ACC112 (cell line): ENCODE measurements at regions not wholly inside any gene's neighbourhood (a gene's known extent, or its start where the extent isn't known, plus 50 kb on each side); places are given as distances from the start of the nearest gene placed in this dataset.

Experiments
- H2AFZ ChIP-seq: fragments of 200-600 bp; sonication (generic); one replicate; pipeline ENCODE4 v1.6.0; 2017; ENCODE audit warnings: antibody characterized with exemption, low read length; ENCODE audit not compliant: unreplicated experiment
- H3K27ac ChIP-seq: fragments of 200-600 bp; sonication (generic); 2 replicates; pipeline ENCODE4 v1.5.1; 2014; ENCODE audit warnings: low read depth, mild to moderate bottlenecking, antibody characterized with exemption, low read length, moderate library complexity
- H3K27me3 ChIP-seq: fragments of 200-600 bp; sonication (generic); 2 replicates; pipeline ENCODE4 v1.6.1; 2014; ENCODE audit warnings: mild to moderate bottlenecking, antibody characterized with exemption, low read length, moderate library complexity, mixed read lengths; ENCODE audit not compliant: insufficient read depth
- H3K36me3 ChIP-seq: fragments of 200-600 bp; sonication (generic); 2 replicates; pipeline ENCODE4 v1.6.1; 2016; ENCODE audit warnings: mild to moderate bottlenecking, antibody characterized with exemption, low read length, moderate library complexity, mixed read lengths; ENCODE audit not compliant: insufficient read depth
- H3K4me1 ChIP-seq: fragments of 200-600 bp; sonication (generic); one replicate; pipeline ENCODE4 v1.6.1; 2016; ENCODE audit warnings: low read length, mixed read lengths; ENCODE audit not compliant: insufficient read depth, unreplicated experiment, control insufficient read depth
- H3K4me3 ChIP-seq: fragments of 200-600 bp; sonication (generic); 2 replicates; pipeline ENCODE4 v1.5.1; 2014; ENCODE audit warnings: mild to moderate bottlenecking, low read depth, low read length
- H3K79me2 ChIP-seq: fragments of 200-600 bp; sonication (generic); one replicate; pipeline ENCODE4 v1.6.0; 2016; ENCODE audit warnings: low read length; ENCODE audit not compliant: control insufficient read depth, unreplicated experiment, insufficient read depth

DNA sequence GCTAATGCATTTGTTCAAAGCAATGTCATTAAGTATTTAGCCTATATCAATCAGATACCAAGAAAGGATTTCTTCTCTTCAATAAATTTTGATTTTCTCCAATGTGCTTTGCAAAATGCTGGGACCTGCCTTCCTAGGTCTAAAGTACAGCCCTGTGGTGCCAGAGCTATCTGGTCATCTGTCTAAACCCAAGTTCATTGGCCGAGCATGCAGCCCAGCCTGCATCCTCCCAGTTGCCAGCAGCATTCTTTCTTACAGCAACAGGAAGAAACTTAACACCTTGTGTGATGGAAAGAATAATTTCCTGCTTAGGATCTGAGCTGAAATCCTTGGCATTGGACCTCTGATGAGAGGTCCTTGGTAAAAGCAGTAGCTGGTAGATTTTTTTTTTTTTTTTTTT, 310.0 kb downstream of the RBM26 start:
- Histone ChIP-seq H3K27ac (no peak overlapping the region), H3K79me2 (no peaks in the 10 kb centered on the region), H3K4me3 (no peak overlapping the region), H3K4me1 (no peaks in the 10 kb centered on the region), H2AFZ (no peak overlapping the region), H3K36me3 (no peaks in the 10 kb centered on the region), H3K27me3 (no peaks in the 10 kb centered on the region)

DNA sequence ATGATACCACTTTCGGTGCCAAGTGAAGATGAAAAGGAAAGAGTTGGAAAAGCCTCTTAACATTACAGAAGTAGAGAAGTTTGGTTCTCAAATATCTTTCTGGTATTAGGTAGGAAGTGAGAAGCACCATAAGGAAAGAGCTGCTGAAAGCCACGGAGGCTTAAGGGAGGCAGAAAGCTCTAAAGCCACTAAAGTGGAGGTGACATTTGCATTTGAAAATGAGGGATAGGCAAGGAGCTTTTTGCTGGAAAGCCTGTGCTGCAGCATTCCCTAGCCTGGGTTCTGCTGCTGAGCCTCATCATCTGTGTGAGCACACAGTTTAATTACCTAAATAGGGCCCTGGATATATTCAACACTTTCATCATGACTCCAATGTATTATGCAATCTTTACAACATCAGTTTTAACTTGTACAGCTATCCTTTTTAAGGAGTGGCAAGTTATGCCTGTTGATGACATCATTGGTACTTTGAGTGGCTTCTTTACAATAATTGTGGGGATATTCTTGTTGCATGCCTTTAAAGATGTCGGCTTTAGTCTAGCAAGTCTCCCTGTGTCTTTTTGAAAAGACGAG, 315.4 kb downstream of the RBM26 start:
- H3K27me3 ChIP-seq, result no peaks in the 10 kb centered on the region
- H3K4me1 ChIP-seq, result no peaks in the 10 kb centered on the region
- H3K4me3 ChIP-seq, result no peak overlapping the region
- H3K79me2 ChIP-seq, result no peaks in the 10 kb centered on the region
- H3K36me3 ChIP-seq, result no peaks in the 10 kb centered on the region
- H2AFZ ChIP-seq, result no peak overlapping the region
- no peak overlapping the region for H3K27ac ChIP-seq

DNA sequence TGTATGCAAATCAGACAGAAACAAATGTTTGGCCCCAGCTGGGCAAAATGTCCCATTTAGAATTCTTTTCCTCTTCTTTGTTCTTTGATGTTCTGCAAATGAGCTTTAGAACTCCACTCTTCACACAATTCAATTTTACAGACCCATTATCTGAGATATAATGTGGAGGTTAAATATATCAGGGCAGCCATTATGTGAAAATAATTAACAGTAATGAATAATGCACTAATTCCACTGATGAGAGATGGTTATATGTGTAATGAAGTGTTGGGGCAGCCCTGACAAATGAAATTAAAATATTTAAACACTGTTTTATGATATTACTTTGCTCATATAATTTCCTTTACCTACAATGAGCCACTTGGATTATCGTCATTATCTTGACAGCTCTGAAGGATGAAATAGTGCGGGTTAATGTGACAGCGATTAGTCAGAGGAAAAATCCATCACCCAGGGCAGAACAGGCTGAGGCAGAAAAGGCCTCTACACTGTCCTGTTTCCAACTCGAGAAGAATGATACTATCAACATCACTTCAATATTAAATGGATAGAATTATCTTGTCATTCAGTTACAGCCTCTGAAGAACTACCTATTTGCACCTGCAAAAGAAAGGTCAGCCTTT, 321.1 kb downstream of the RBM26 start:
- no peaks in the 10 kb centered on the region for H3K4me1 ChIP-seq
- no peak overlapping the region for H2AFZ ChIP-seq

DNA sequence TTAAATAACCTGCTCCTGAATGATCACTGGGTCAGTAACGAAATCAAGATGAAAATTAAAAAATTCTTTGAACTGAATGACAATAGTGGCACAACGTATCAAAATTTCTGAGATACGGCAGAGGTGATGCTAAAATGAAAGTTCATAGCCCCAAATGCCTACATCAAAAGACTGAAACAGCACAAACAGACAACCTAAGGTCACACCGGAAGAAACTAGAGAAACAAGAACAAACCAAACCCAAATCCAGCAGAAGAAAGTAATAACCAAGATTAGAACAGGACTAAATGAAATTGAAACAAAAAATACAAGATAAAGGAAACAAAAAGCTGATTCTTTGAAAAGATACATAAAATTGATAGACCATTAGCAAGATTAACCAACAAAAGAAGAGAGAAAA, 324.1 kb downstream of the RBM26 start:
- Histone ChIP-seq H3K27me3 (no peaks in the 10 kb centered on the region), H3K4me3 (no peak overlapping the region), H3K27ac (no peak overlapping the region), H3K36me3 (no peaks in the 10 kb centered on the region), H2AFZ (no peak overlapping the region), H3K79me2 (no peaks in the 10 kb centered on the region), H3K4me1 (no peaks in the 10 kb centered on the region)

More for the DNA sequence above, 321.1 kb downstream of the RBM26 start:
- Histone ChIP-seq H3K36me3 (no peaks in the 10 kb centered on the region), H3K27ac (no peak overlapping the region), H3K27me3 (no peaks in the 10 kb centered on the region), H3K79me2 (no peaks in the 10 kb centered on the region), H3K4me3 (no peak overlapping the region)

DNA sequence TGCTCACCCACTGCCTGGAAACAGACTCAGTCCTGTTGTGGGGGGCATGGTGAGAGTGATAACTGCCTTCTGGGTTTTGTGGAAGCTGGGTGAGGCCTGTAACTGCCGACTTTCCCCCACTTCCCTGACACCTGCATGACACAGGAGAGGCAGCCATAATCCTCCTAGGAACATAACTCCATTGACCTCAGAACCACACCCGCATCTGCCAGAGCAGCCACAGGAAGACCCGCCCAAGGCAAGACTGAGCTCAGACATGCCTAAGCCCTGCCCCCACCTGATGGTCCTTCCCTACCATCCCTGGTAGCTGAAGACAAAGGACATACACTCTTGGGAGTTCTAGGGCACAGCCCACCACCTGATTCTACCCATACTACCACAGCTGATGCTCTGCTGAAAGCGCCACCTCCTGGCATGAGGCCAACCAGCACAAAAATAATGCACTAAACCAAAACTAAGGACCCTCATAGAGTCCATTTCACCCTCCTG, 326.7 kb downstream of the RBM26 start:
- Histone ChIP-seq H3K27ac (no peak overlapping the region), H2AFZ (no peak overlapping the region), H3K79me2 (no peaks in the 10 kb centered on the region), H3K4me3 (no peak overlapping the region), H3K27me3 (no peaks in the 10 kb centered on the region), H3K36me3 (no peaks in the 10 kb centered on the region), H3K4me1 (no peaks in the 10 kb centered on the region)

DNA sequence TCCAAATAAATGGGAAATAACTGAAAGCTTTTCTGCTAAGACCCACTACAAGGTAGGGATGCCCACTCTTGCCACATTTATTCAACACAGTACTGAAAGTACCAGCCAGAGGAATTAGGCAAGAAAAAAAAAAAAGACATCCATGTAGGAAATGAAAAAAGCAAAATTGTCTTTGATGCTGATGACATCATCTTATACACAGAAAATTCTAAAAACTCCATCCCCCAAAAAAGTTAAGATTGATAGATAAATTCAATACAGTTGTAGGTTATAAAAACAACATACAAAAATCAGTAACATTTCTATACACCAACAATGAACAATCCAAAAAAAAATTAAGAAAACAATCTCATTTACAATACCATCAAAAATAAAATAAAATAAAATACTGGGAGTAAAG, 330.4 kb downstream of the RBM26 start:
- H3K36me3 ChIP-seq, result no peaks in the 10 kb centered on the region
- no peaks in the 10 kb centered on the region for H3K4me1 ChIP-seq
- H3K27me3 ChIP-seq, result no peaks in the 10 kb centered on the region
- H2AFZ ChIP-seq, result no peak overlapping the region
- H3K27ac ChIP-seq, result no peak overlapping the region
- H3K4me3 ChIP-seq, result no peak overlapping the region
- no peaks in the 10 kb centered on the region for H3K79me2 ChIP-seq

DNA sequence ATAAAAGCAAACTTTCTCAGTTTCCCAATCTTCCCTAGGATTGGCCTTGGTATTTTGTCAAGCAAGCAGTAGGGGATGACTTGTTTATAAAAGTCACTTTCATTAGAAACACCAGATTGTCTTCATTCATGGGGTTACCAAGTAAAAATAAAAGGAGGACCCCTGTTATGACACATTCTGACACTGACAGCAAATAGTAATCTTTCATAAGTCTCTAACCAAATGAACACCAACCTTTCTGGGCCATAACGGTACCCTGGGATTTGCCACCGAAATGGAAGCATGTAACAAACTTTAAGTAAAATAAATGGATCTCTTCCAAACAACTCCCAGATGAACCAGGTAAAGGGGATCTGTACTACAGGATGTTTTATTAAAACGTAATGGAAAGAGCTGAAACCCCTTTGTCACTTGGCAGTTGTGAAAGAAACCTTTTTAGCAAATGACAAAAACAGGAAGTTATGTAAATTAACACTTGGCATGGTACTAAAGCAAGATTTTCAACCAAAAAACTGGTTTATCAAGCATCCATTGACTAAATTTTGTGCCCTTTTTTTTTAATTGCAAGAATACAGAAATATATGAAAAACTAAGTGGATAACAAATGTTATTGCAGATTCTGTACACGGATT, 335.6 kb downstream of the RBM26 start:
- no peak overlapping the region for H3K27ac ChIP-seq
- H3K79me2 ChIP-seq, result no peaks in the 10 kb centered on the region
- no peaks in the 10 kb centered on the region for H3K4me1 ChIP-seq
- no peaks in the 10 kb centered on the region for H3K36me3 ChIP-seq
- H3K27me3 ChIP-seq, result no peaks in the 10 kb centered on the region
- no peak overlapping the region for H3K4me3 ChIP-seq
- no peak overlapping the region for H2AFZ ChIP-seq

DNA sequence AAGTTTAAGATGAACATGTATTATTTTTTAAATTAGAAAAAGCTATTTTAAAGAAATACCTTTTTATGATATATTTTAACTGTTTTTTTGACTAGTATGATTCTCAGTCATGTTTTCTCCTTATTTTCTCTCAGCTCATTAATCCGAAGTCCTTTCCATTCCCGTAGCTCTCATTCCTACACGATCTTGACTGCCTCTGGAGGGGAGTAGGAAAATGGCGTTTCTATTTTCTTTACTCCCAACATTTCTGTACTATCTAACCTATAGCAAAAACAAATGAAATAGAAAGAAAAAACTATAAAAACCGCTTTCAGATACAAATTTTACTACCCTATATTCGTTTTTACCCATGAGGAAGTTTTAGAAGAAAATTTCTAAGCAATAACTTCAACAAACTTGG, 343.8 kb downstream of the RBM26 start:
- no peak overlapping the region for H2AFZ ChIP-seq
- no peaks in the 10 kb centered on the region for H3K36me3 ChIP-seq
- no peaks in the 10 kb centered on the region for H3K4me1 ChIP-seq
- no peaks in the 10 kb centered on the region for H3K27me3 ChIP-seq
- no peaks in the 10 kb centered on the region for H3K79me2 ChIP-seq
- H3K27ac ChIP-seq, result no peak overlapping the region
- H3K4me3 ChIP-seq, result 0 out of 2 replicates have a peak overlapping the region, but pooled peaks have one; percentile 37

DNA sequence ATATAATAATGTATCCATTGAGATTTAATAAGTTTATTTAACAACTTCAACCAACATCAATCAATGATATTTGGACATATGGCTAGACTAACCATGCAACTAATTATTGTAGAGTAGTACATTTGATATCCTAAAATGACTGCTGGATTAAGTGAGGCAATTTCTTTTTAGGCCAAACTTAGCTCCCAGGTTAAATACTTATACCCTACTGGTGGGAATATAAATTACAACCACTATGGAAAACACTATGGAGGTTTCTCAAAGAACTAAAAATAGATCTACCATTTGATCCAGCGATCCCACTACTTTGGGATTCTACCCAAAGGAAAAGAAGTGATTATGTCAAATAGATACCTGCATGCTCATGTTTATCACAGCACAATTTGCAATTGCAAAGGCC, 345.8 kb downstream of the RBM26 start:
- H3K4me3 ChIP-seq, result no peak overlapping the region
- no peaks in the 10 kb centered on the region for H3K79me2 ChIP-seq
- no peaks in the 10 kb centered on the region for H3K27me3 ChIP-seq
- H2AFZ ChIP-seq, result no peak overlapping the region
- H3K4me1 ChIP-seq, result no peaks in the 10 kb centered on the region
- H3K36me3 ChIP-seq, result no peaks in the 10 kb centered on the region
- H3K27ac ChIP-seq, result no peak overlapping the region

DNA sequence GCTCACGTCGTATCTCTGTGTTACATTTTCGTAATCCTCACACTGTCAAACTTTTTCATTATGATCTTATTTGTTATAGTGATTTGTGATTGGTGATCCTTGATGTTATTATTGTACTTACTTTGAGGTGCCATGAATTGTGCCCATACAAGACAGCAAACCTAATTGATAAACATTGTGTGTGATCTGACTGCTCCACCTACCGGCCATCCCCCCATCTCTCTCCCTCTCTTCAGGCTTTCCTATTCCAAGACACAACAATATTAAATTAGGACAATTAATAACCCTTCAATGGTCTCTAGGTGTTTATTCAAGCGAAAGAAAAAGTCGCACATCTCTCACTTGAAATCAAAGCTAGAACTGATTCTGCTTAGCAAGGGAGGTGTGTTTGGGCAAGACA, 349.3 kb downstream of the RBM26 start:
- H3K4me3 ChIP-seq, result no peak overlapping the region
- H3K4me1 ChIP-seq, result no peaks in the 10 kb centered on the region
- no peaks in the 10 kb centered on the region for H3K27me3 ChIP-seq
- no peaks in the 10 kb centered on the region for H3K36me3 ChIP-seq
- H3K79me2 ChIP-seq, result no peaks in the 10 kb centered on the region
- no peak overlapping the region for H3K27ac ChIP-seq
- no peak overlapping the region for H2AFZ ChIP-seq

DNA sequence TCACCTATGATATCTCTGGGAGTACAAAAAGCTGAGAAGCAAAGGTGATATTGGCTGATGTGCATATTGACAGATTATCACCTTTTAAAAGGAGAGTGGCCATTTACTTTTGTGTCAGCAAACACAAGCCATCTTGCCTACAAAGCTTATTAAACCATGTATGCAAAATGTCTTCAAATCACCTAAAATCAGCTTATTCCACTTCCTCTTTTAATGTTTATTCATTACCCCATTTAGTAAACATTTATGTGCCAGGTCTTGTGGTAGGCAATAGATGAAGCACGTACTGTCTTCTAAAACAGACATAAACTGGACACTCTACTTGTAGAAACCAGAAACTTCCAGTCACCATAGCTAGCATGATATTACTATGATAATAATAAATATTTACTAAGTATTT, 354.6 kb downstream of the RBM26 start:
- Histone ChIP-seq H3K4me3 (no peak overlapping the region), H2AFZ (no peak overlapping the region), H3K79me2 (no peaks in the 10 kb centered on the region), H3K36me3 (no peaks in the 10 kb centered on the region), H3K27ac (no peak overlapping the region), H3K4me1 (no peaks in the 10 kb centered on the region), H3K27me3 (no peaks in the 10 kb centered on the region)
